H9 (cell line): ENCODE measurements at regions not wholly inside any gene's neighbourhood (a gene's known extent, or its start where the extent isn't known, plus 50 kb on each side); places are given as distances from the start of the nearest gene placed in this dataset.

Experiments used
- DNase-seq: peaks from one replicate; pipeline ENCODE4 v3.0.0-alpha.2; 2017
- H2AFZ ChIP-seq: one replicate; pipeline ENCODE4 v1.6.1; 2013; ENCODE audit warnings: mild to moderate bottlenecking, low read length, control low read depth, moderate library complexity
- H2AK5ac ChIP-seq: 2 replicates; pipeline ENCODE4 v1.6.1; 2013; ENCODE audit warnings: low read length, control low read depth, mixed read lengths; ENCODE audit not compliant: insufficient read length
- H2BK120ac ChIP-seq: one replicate; pipeline ENCODE4 v1.6.1; 2013; ENCODE audit warnings: low read depth, mild to moderate bottlenecking, low read length, control low read depth, inconsistent platforms; ENCODE audit not compliant: poor library complexity, severe bottlenecking
- H2BK12ac ChIP-seq: 2 replicates; pipeline ENCODE4 v1.6.1; 2013; ENCODE audit warnings: low read length, control low read depth, mixed read lengths, low read depth; ENCODE audit not compliant: insufficient read length
- H2BK15ac ChIP-seq: 2 replicates; pipeline ENCODE4 v1.6.1; 2013; ENCODE audit warnings: low read depth, low read length, control low read depth
- H2BK20ac ChIP-seq: one replicate; pipeline ENCODE4 v1.6.1; 2013; ENCODE audit warnings: low read depth, mild to moderate bottlenecking, low read length, control low read depth, inconsistent platforms; ENCODE audit not compliant: poor library complexity, severe bottlenecking
- H2BK5ac ChIP-seq: 2 replicates; pipeline ENCODE4 v1.6.1; 2013; ENCODE audit warnings: low read length, control low read depth, mixed read lengths; ENCODE audit not compliant: insufficient read length
- H3K14ac ChIP-seq: 2 replicates; pipeline ENCODE4 v1.6.1; 2013; ENCODE audit warnings: low read length, control low read depth; ENCODE audit not compliant: insufficient read depth
- H3K18ac ChIP-seq: 2 replicates; pipeline ENCODE4 v1.6.1; 2013; ENCODE audit warnings: low read depth, mild to moderate bottlenecking, mixed read lengths, low read length, control low read depth; ENCODE audit not compliant: insufficient read length
- H3K23ac ChIP-seq: 2 replicates; pipeline ENCODE4 v1.6.1; 2013; ENCODE audit warnings: low read length, control low read depth, mixed read lengths, low read depth; ENCODE audit not compliant: insufficient read length
- H3K23me2 ChIP-seq: 2 replicates; pipeline ENCODE4 v1.6.1; 2013; ENCODE audit warnings: low read depth, mild to moderate bottlenecking, mixed read lengths, low read length, control low read depth; ENCODE audit not compliant: insufficient read length, poor library complexity, severe bottlenecking
- H3K27ac ChIP-seq: 2 replicates; pipeline ENCODE4 v1.5.1; 2013; ENCODE audit warnings: low read length, control low read depth, mixed read lengths, low read depth; ENCODE audit not compliant: insufficient read length
- H3K27me3 ChIP-seq: 2 replicates; pipeline ENCODE4 v1.6.1; 2013; ENCODE audit warnings: low read length, control low read depth, inconsistent platforms; ENCODE audit not compliant: insufficient read depth
- H3K4ac ChIP-seq: 2 replicates; pipeline ENCODE4 v1.6.1; 2013; ENCODE audit warnings: low read depth, mild to moderate bottlenecking, control low read depth, inconsistent platforms, low read length, moderate library complexity
- H3K4me1 ChIP-seq: 2 replicates; pipeline ENCODE4 v1.6.1; 2013; ENCODE audit warnings: low read length, control low read depth, inconsistent platforms; ENCODE audit not compliant: insufficient read depth
- H3K4me2 ChIP-seq: 2 replicates; pipeline ENCODE4 v1.6.1; 2013; ENCODE audit warnings: low read length, control low read depth, mixed read lengths; ENCODE audit not compliant: insufficient read length, insufficient read depth
- H3K56ac ChIP-seq: 2 replicates; pipeline ENCODE4 v1.6.1; 2013; ENCODE audit warnings: low read depth, mild to moderate bottlenecking, mixed read lengths, low read length, control low read depth; ENCODE audit not compliant: insufficient read length
- H3K79me1 ChIP-seq: 2 replicates; pipeline ENCODE4 v1.6.1; 2013; ENCODE audit warnings: low read depth, mild to moderate bottlenecking, moderate library complexity, low read length, control low read depth, inconsistent platforms; ENCODE audit not compliant: insufficient read depth, poor library complexity, severe bottlenecking
- H3K79me2 ChIP-seq: 2 replicates; pipeline ENCODE4 v1.6.1; 2013; ENCODE audit warnings: low read length, control low read depth, inconsistent platforms; ENCODE audit not compliant: insufficient read depth
- H3K9ac ChIP-seq: 2 replicates; pipeline ENCODE4 v1.6.1; 2013; ENCODE audit warnings: low read length, control low read depth, mixed read lengths; ENCODE audit not compliant: insufficient read length; ENCODE audit errors: extremely low read depth
- H3K9me3 ChIP-seq: one replicate; pipeline ENCODE4 v1.6.1; 2013; ENCODE audit warnings: low read depth, low read length, inconsistent platforms; ENCODE audit not compliant: control insufficient read depth
- H3T11ph ChIP-seq: one replicate; pipeline ENCODE4 v1.6.1; 2013; ENCODE audit warnings: mild to moderate bottlenecking, low read length, control low read depth, inconsistent platforms
- H4K20me1 ChIP-seq: one replicate; pipeline ENCODE4 v1.6.1; 2013; ENCODE audit not compliant: control insufficient read depth, insufficient read length, insufficient read depth
- H4K5ac ChIP-seq: 2 replicates; pipeline ENCODE4 v1.6.1; 2013; ENCODE audit warnings: low read depth, mild to moderate bottlenecking, mixed read lengths, low read length, control low read depth; ENCODE audit not compliant: insufficient read length
- H4K8ac ChIP-seq: replicated peaks from 2 replicates; pipeline ENCODE4 v1.6.1; 2013; ENCODE audit warnings: low read length, control low read depth, mixed read lengths, low read depth; ENCODE audit not compliant: insufficient read length
- H4K91ac ChIP-seq: 2 replicates; pipeline ENCODE4 v1.6.1; 2013; ENCODE audit warnings: low read depth, mild to moderate bottlenecking, moderate library complexity, mixed read lengths, low read length, control low read depth; ENCODE audit not compliant: insufficient read length
- H3K27ac Mint-ChIP-seq, 3 experiments: 2 replicates in 2 of 3; 3 replicates in 1 of 3; pipeline ENCODE4 v1.8.0; 2020 to 2021; ENCODE audit warnings: mixed read lengths in 3 of 3, mild to moderate bottlenecking in 1 of 3, moderate library complexity in 1 of 3
- H3K27me3 Mint-ChIP-seq: 2 replicates; pipeline ENCODE4 v1.8.0; 2021; ENCODE audit warnings: low read depth, mild to moderate bottlenecking, moderate library complexity, mixed read lengths
- H3K36me3 Mint-ChIP-seq, 3 experiments: 2 replicates in 2 of 3; 3 replicates in 1 of 3; pipeline ENCODE4 v1.8.0; 2020 to 2021; ENCODE audit warnings: low read depth in 3 of 3, mixed read lengths in 3 of 3; ENCODE audit not compliant: insufficient read depth in 1 of 3
- H3K4me1 Mint-ChIP-seq, 2 experiments: 2 replicates each; pipeline ENCODE4 v1.8.0; 2020; ENCODE audit warnings: mixed read lengths in 2 of 2
- H3K4me3 Mint-ChIP-seq, 2 experiments: 2 replicates in 1 of 2; 3 replicates in 1 of 2; pipeline ENCODE4 v1.8.0; 2020 to 2021; ENCODE audit warnings: mild to moderate bottlenecking in 2 of 2, mixed read lengths in 2 of 2, moderate library complexity in 1 of 2
- H3K9me3 Mint-ChIP-seq, 2 experiments: 2 replicates in 1 of 2; 3 replicates in 1 of 2; pipeline ENCODE4 v1.8.0; 2020; ENCODE audit warnings: mild to moderate bottlenecking in 2 of 2, mixed read lengths in 2 of 2, moderate library complexity in 1 of 2
- WGBS: extraction: QIAGEN DNeasy Blood & Tissue Kit; methylation state at CpG from one replicate; pipeline ENCODE4 v1.1.7; 2013; ENCODE audit warnings: missing lambda C conversion rate, low lambda C conversion rate, mixed read lengths; ENCODE audit not compliant: insufficient read length; ENCODE audit errors: extremely low coverage; 5-methylcytosine and 5-hydroxymethylcytosine counted together
- TF ChIP-seq, protein P1 (sequence below): fragments of 200-600 bp; sonication (generic); conservative IDR thresholded peaks from 3 replicates; pipeline ENCODE4 v1.8.0; 2021; ENCODE audit warnings: antibody characterized with exemption, mild to moderate bottlenecking

DNA sequence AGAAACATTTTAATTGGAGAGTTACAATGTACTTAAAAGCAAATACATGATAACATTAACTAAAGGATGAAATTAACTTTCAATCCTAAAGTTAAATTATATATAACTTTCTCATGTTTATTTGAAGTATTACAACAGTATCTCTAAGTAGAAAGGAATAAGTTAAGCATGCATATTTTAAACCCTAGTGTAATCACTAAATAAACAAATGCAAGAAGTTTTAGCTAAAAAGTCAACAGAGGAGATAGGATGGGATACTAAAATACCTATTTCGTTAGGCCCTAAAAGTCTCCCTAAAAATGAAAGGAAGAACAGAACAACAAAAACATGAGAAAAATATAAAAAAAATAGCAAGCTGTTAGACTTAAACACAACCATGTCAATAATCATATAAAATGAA is 361.3 kb upstream of the THBS1 start:
- Histone ChIP-seq H3K27ac (no peak overlapping the region), H3K14ac (no peak overlapping the region), H2AFZ (no peak overlapping the region), H4K91ac (no peak overlapping the region), H2BK20ac (no peak overlapping the region), H4K8ac (no peak overlapping the region), H2BK12ac (no peak overlapping the region), H4K5ac (no peak overlapping the region), H3K9ac (no peak overlapping the region), H3K4ac (no peak overlapping the region), H3K79me2 (no peaks in the 10 kb centered on the region), H4K20me1 (no peaks in the 10 kb centered on the region), H3K18ac (no peak overlapping the region), H3K23me2 (no peaks in the 10 kb centered on the region), H3K4me1 (no peaks in the 10 kb centered on the region), H3K9me3 (no peaks in the 10 kb centered on the region), H3K27me3 (no peaks in the 10 kb centered on the region), H2BK15ac (no peak overlapping the region), H2BK5ac (no peak overlapping the region), H3K56ac (no peak overlapping the region), H2BK120ac (no peak overlapping the region), H2AK5ac (no peak overlapping the region), H3K79me1 (no peaks in the 10 kb centered on the region), H3K23ac (no peak overlapping the region), H3T11ph (no peak overlapping the region), H3K4me2 (no peak overlapping the region)
- TF ChIP-seq, protein P1, sequence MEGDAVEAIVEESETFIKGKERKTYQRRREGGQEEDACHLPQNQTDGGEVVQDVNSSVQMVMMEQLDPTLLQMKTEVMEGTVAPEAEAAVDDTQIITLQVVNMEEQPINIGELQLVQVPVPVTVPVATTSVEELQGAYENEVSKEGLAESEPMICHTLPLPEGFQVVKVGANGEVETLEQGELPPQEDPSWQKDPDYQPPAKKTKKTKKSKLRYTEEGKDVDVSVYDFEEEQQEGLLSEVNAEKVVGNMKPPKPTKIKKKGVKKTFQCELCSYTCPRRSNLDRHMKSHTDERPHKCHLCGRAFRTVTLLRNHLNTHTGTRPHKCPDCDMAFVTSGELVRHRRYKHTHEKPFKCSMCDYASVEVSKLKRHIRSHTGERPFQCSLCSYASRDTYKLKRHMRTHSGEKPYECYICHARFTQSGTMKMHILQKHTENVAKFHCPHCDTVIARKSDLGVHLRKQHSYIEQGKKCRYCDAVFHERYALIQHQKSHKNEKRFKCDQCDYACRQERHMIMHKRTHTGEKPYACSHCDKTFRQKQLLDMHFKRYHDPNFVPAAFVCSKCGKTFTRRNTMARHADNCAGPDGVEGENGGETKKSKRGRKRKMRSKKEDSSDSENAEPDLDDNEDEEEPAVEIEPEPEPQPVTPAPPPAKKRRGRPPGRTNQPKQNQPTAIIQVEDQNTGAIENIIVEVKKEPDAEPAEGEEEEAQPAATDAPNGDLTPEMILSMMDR, result no peak
- no CpG with 5 or more reads among the region's 1 CpG for WGBS
- peaks cover 3 to 4% of the 10 kb centered on the region in 2 experiments; a peak in 4 of 5 replicates for H3K9me3 Mint-ChIP-seq
- peaks cover 0 to 13% (median 0%) of the 10 kb centered on the region in 3 experiments; a peak in 1 of 7 replicates for H3K36me3 Mint-ChIP-seq
- no peaks in the 10 kb centered on the region for H3K27me3 Mint-ChIP-seq
- H3K4me3 Mint-ChIP-seq, result no peak overlapping the region
- peaks cover 4 to 11% of the 10 kb centered on the region in 2 experiments for H3K4me1 Mint-ChIP-seq
- DNase-seq, result no peak
- H3K27ac Mint-ChIP-seq, result no peak overlapping the region
